IPS DF 4.7 (cell line): ENCODE measurements at regions not wholly inside any gene's neighbourhood (a gene's known extent, or its start where the extent isn't known, plus 50 kb on each side); places are given as distances from the start of the nearest gene placed in this dataset.
A peak's percentile ranks its signal among the peaks of the same experiment; 100 is the strongest.

Experiments
- DNase-seq: peaks from one replicate; pipeline ENCODE4 v3.0.0-alpha.2; 2013; ENCODE audit warnings: low spot score; ENCODE audit errors: extremely low read depth

DNA sequence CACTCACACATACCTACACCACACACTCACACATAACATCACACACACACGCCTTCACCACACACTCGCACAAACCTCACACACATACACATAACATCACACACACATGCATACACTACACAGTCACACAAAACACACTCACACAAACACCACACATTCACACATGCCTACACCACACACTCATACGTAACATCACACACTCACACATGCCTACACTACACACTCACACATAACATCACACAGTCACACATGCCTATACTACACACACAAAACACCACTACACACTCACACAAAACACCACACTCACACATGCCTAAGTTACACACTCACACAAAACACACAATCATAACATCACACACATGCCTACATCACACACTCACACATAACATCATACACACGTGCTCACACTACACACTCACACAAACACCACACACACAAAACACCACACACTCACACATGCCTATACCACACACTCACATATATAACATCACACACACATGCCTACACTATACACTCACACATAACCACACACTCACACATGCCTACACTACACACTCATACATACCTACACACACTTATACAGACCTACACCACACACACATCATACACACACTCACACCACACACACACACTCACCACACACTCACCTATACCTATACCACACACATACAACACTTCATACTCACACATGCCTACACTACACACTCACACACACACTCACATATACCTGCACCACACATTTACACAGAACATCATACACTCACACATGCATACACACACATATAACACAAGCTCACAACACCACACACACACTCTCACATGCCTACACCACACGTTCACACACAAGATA lies 383.5 kb downstream of the C6orf118 start:
- DNase-seq = no peak

DNA sequence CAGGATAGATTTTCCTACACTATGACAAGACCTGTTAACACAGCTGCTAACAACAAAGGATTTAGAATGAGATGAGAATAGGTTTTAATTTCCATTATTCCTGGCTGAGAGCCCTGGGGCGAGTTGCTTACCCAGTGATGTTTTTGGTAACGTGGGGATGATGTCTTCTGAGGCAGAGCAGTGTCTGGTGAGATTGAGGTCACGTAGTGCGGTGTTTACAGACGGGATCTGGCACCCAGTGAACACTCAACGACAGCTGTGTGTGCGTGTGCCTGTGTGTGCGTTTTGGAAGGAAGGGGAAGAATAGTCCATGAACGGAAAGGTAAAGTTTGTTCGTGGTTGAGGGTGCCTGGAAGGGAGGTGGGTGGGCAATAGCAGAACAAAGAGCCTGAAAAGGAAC lies 384.7 kb downstream of the C6orf118 start:
- no peak for DNase-seq

DNA sequence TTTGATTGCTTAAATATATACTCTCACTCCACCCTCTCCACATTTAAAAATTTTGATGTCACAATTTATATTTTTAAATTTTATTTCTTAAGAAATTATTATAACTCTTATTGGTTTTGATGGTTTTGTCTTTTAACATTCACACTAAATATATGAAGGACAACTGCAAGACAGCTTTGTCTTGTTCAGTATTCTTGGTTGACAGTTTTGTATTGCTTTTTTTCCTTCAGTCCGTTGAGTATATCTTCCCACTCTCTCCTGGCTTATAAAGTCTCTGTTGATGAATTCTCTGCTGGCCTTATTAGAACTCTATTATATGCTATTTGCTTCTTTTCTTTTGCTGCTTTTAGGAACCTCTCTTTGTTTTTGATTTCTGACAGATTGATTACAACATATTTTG lies 392.2 kb downstream of the C6orf118 start:
- DNase-seq = no peak

DNA sequence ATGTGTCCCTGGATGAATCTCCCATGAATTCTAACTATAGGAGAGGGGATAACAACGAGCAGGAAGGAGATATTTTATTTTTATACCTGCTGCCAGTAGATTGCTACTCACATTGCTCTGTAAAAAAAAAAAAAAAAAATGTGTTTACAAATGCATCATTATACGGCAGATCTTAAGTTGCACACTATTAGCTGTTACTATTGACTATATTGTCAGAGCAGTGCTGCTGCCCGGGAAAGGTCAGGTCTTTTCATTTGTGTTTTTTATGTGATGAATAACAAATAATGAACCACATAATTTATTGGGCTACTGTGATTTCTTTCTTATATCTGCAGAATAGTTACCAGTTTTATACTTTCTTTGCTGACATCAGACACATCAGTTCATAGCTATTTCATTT lies 393.3 kb downstream of the C6orf118 start:
- DNase-seq = no peak

DNA sequence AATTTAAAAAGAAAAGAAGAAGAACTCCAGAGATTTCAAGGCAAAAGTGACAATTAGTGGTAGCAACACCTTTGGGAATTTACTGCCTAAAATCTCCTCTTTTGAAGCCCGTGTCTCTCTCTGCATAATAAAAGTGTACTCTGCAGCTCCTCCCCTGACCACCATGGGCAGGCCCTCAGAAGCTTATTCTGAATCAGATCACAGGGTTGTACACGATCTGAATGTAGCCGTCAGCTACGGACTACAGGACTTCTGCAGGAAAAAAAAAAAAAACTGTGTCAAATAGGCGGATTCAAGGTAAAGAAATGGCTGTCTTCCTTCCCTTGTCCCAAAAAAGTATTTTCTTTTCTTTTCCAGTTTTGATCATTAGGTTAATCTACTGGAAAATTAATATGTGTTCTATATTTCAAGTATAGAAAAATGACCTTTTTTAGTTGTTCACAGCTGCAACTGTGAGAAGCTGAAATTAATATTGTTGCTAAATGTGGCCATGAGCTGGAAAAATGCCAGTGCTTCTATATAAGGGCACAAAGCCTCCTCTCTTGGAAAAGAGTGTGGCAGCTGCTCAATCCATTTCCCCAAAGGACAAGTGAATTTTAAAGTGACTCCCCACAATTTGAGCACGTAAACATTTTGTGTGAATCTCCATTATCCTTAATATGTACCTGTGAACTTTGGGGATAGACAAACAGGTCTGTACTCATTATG lies 397.4 kb downstream of the C6orf118 start:
- no peak for DNase-seq

DNA sequence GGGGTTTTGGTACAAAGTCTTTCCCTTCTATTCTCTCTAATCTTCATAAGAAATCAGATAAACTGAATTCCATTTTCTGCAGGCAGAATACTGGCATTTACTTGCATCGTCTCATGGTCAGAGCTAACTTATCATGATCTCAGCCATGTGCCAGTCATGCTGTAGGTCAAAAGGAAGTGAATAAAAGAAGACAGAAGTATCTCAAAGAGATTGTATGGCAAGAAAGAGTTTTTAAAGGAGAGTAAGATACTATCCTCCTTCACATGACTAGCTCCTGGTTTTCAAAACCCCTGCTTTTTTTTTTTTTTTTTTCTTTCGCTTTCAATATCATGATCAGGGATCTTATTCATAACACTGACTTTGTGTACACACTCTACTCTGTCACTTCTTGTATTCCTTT lies 398.3 kb downstream of the C6orf118 start:
- DNase-seq = no peak

DNA sequence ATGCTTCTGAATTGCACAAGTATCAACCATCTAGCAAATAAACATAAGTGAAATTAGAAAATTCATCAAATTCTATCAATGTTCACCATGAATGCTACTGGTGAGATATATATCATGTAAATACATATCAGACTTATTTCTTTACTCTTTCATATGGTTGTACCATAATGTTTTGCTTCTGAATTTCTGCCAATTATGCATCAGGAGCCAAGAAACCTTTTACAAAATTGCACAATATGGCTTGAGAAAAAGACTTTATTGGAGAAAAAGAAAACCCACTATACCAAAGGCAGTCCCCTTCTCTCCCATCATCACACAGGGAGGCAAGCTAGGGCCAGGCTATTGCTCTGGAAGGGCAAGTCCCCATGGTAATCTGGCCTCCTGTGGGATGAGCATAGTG lies 402.6 kb downstream of the C6orf118 start:
- DNase-seq = no peak

DNA sequence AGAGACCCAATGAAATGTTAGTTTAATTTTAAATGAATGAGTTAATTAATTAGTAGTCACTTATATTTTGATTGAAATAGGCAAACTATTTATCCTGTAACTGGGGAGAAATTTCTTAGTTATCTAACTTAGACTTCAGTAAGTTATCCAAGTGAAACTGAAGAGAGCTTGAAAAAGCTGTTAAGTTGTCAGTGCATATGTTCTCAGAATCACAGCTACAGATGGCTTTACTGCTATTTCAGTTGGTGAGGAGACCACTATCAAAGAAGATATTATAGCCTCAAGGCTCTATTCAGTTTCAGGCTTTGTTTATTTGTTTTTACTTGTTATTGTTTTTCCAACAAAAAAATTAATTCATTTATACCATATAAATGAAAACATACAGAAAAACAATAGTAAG lies 404.1 kb downstream of the C6orf118 start:
- no peak for DNase-seq

DNA sequence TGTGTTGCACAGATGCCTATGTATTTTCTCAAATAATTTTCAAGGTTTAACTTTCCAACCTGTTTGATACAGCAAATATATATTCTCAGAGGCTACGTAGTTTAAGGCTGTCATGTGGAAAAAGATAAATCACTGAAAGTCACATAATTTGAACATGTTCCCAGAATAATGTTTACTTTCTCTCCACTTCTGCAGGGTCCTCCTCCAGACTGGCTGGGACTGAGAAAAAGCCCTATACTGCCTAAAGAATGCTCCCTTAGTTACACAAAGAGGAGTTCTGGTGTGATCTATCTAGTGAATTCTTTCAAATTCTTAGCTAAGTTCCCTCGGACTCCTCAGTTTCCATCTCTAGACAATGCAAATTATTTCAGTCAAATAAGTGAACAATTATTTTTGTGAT lies 411.0 kb downstream of the C6orf118 start:
- DNase-seq = no peak

DNA sequence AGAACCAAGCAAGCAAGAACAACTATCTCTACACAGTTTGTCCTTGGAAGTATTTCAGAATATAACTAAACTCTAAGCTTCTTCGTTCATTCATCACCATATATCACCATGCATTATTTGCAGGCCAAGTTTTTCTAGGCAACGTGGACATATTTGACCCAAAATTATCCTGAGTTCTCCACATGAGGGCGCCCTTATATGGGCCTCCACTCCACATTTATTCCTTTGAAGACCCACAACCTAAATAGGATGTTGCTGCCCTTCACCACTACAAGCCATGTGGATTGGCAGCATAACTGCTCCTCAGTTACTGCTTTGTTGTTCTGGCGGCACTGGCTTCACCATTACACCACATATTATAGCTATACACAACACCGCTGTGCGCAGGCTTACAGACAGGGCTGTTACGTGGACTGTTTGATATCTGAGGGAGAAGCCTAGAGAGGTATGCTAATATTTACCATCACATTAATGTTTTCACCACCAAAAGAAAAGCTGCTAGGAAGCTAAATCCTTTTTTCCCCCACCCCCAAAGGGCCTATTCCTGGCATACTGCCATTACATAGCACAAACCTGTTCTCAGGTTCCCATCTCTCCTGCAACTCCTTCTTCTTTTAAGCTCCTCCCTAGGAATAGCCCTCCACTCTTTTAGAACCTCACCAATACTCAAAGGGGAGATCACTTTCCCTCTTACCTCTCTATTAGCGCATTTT lies 411.7 kb downstream of the C6orf118 start:
- peak; percentile 5 for DNase-seq

DNA sequence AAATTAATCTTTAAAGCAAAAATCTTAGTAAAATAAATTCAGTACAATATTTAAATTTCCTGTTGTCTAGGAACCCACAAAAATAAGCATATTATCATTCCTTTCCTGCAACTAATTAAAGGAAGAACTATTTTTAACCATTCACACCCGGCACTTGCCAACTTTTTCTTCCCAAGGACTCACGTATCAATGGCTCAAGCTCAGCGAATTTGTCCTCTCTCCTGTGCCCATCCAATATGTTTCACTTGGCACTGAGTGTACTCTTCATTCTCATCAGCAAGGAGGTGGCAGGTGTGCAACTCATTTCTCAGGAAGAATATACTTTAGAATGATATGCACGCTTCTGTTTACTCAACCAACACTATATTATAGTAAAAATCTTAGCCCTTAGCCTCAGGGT lies 419.4 kb downstream of the C6orf118 start:
- DNase-seq = no peak

DNA sequence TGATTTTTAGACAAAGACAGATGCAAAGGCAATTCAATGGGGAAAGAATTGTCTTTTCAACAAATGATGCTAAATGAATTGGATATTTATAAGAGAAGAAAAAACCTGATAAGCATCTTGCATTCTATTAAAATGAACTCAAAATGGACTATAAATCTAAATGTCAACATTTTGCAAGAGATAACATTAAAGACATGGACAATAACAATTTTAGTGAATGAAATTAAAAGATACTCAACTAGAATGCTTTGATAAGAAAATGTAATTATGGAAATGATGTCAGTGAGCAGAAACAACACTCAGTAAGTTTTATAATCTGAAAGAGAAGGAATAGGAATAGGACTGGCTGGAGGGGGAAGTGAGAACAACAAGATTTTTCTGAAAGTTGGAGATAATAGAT lies 421.7 kb downstream of the C6orf118 start:
- DNase-seq = no peak

DNA sequence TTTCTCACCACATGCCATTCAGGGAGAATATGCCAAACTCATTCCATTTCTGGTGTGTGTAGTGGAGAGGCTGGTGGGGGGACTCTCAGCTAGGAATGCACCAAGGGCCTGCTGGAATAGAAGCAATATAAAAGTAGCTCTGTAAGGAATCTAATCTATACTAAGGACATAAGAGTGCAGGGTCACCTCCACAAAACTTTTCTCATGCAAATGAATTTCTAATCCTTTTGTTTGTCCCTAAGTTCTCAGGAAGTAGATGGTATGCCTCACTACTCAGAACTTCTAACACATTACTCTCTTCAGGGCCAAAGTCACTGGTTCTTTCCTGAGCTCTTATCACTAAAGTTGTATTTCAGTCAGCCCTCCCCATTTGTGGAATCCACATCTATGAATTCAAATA lies 427.2 kb downstream of the C6orf118 start:
- DNase-seq = peak; percentile 11

DNA sequence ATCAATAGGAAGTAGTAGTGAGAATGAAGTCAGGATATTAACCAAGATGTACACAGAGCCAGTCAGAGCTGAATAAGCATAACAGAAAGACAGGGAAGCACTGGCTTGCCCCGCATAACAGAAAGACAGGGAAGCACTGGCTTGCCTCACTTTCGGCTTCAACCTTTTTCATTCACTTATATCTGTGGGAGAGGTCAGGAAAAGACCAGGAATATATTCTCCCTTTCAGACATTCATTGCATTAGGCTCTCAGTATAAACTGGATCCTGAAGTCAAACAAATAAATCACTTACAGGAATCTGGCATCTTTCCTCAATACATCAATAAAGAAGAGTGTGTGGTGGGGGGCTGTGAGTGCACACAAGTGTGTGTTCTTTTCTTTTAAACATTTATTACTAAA lies 437.6 kb downstream of the C6orf118 start:
- no peak for DNase-seq

DNA sequence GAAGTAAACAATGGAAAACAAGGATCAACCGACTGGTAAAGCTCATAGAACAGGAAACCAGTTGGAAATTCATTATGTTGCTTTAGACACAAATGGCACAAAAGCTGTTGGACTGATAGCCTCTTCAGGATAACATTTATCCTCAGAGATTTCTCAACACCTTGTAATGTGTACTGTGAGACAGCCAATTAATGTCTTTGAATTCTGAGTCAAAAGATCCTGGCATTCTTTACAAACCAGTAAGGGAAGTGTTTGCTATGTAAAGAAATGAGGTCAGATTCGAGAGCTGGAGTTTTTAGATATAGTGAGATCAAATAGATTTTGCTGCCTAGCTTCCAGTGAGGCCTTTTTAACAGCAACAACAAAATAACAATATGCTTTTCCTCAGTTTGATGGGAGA lies 439.2 kb downstream of the C6orf118 start:
- DNase-seq = no peak

DNA sequence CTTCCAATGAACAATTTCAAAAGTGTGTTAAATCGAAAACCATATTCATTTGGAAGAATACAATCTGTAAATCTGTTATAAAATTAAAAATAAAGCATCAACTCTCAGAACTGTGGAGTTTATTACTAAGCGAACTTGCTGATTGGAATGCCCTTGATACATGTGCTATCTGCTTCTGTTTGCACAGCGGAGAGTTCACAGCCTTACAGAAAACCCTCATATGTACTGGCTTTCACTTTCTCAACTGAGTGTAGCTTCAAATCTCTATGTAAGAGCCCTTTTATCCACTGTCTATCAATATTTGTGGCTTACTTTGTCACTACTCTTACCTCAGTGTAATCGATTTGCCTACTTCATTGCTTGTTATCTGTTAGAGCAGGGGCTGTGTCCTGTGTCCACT lies 447.4 kb downstream of the C6orf118 start:
- DNase-seq = no peak

DNA sequence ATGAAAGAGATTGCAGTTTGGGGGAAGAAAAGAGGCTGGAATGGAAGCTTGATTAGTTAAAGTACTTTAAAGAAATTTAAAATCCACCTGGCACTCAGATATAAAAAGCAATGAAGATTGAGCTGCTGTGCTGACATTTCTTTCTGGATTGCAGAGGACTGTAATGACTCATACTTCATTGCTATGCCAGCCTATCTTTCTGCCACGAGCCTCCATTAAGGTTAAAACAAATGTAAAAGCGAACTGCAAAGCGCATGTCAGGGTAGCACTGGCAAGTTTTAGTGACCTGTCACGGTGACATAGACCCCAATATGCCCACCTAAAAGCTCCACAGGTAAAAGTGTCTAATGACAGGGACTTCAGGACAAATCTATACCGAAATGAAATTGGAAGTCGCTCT lies 449.6 kb downstream of the C6orf118 start:
- no peak for DNase-seq

DNA sequence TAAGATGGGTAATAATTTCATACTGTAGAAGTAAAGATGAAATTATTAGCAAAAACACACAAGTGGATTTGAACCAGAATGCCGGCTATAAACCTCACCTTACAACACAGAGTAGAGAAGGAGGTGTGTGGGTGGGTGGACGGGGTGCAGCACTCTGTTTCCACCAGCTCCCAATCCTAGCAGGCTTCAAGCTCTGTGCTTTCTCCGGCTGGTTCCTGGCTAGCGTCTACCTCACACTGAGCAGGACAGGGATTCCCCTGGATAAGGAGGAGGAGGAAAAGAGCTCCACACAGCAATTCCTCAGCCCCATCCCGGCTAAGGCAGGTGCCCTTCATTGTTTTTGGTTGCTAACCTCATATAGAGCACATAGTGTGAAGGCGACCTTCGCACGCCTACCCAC lies 453.3 kb downstream of the C6orf118 start:
- no peak for DNase-seq

DNA sequence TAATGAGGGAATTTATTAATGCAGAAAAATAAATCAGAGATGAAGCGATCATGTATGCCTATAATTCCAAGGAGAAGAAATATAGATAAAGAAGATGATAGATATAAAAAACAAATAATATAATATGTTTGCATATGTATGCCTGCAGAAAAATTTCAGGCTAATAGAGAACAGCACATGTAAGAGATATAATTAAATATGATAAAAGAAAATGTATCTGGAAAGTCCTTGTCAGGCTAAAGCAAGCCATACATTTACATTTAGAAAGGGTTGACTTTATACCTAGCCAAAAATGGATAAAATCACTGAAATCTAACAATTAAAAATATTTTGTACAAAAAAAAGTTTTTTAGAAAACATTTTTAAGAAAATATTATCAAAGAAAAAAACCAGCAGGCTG lies 454.1 kb downstream of the C6orf118 start:
- DNase-seq = no peak

DNA sequence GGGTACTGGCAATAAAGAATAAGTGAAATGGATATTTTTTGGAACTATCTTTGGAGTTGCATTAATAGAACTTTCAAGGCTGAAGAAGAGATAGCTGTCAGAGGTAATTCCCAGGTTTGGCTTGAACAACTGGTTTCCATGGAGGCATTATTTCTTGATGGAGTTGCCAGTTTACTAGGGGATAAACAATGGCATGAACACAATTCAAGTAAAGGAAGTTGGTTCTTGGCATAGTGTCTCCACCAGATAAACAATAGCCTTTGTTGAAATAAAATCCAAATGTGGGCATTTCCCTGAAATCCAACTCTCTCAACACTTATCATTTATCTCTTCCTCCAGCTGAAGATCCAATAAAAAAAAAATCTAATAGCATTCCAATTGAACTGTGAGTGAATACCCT lies 454.9 kb downstream of the C6orf118 start:
- DNase-seq = no peak

DNA sequence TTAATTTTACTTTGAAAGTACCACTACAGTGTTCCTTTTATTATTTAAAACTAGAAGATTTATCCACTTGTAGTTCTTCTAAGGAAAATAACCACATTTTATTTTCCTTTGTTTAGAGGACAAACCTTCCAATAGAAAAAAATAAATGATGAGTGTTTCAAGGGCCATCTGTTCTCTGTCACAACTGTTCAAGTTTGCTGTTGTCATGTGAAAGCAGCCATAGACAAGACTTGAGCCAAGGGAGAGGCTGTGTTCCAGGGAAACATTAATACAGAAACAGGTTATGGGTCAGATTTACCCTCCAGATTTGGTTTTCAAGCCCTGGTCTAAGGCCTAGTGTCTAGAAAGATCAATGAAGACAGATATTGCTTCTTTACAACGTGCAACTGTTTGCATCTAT lies 463.6 kb downstream of the C6orf118 start:
- DNase-seq = no peak

DNA sequence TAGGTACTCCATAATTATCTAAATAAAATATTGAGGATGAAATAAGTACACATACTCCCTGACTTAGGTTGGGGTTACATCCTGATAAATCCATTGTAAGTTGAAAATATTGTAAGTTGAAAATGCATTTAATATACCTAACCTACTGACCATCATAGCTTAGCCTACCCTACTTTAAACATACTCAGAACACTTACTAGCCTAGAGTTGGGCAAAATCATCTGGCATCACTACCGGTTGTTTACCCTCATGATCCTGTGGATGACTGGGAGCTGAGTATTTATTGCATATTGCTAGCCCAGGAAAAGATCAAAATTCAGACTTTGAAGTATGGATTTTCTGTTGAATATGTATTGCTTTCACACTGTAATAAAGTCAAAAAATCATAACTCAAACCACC lies 467.3 kb downstream of the C6orf118 start:
- DNase-seq = no peak
